NOMO-1 treated with dmso at 0.1 percent for 144 hours (cell line): ENCODE measurements at regions not wholly inside any gene's neighbourhood (a gene's known extent, or its start where the extent isn't known, plus 50 kb on each side); places are given as distances from the start of the nearest gene placed in this dataset.

Source experiments
- DNase-seq: peaks from one replicate; lab custom pipeline; 2025; ENCODE audit not compliant: unreplicated experiment; lab: John Stamatoyannopoulos, UW

- no peak for DNase-seq
These were observed 52.8 kb upstream of the LHX5 start for GRCh38 chr12:113524495-113524894.

DNA sequence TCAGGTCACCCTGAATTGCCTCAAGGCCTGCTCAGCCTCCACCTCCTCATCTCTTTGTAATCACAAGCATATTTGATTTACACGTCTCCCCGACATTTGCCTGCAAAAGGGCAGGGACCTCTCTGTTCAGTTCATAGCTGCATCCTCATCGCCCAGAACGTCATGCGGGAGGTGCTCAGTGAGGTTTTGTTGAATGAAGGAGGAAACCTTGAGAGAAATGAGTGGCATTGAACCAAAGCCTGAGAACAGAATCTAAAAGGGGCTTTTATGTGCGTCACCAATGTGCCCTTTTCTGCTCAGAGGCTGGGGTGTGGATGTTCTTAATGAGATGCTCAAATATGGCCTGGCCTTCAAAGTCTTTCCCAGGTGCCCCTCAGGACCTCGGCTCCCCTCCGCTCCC lies 50.0 kb upstream of the LHX5 start:
- no peak for DNase-seq
